ENCODE measurements at regions not wholly inside any gene's neighbourhood (a gene's known extent, or its start where the extent isn't known, plus 50 kb on each side); places are given as distances from the start of the nearest gene placed in this dataset.

GRCh38 chr4:123109139-123109538 is 186.7 kb upstream of the NUDT6 start:
- no peak for DNase-seq (ENCODE audit: extremely low spot score)
- ChIA-PET POLR2A (no interaction called here), CTCF (no interaction called here)
- TF ChIP-seq, protein P1, sequence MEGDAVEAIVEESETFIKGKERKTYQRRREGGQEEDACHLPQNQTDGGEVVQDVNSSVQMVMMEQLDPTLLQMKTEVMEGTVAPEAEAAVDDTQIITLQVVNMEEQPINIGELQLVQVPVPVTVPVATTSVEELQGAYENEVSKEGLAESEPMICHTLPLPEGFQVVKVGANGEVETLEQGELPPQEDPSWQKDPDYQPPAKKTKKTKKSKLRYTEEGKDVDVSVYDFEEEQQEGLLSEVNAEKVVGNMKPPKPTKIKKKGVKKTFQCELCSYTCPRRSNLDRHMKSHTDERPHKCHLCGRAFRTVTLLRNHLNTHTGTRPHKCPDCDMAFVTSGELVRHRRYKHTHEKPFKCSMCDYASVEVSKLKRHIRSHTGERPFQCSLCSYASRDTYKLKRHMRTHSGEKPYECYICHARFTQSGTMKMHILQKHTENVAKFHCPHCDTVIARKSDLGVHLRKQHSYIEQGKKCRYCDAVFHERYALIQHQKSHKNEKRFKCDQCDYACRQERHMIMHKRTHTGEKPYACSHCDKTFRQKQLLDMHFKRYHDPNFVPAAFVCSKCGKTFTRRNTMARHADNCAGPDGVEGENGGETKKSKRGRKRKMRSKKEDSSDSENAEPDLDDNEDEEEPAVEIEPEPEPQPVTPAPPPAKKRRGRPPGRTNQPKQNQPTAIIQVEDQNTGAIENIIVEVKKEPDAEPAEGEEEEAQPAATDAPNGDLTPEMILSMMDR (IDR thresholded peaks at IDR 0.05; ENCODE audit: control extremely low read depth, extremely low read depth, low read depth, missing control alignments): no peak

DNA sequence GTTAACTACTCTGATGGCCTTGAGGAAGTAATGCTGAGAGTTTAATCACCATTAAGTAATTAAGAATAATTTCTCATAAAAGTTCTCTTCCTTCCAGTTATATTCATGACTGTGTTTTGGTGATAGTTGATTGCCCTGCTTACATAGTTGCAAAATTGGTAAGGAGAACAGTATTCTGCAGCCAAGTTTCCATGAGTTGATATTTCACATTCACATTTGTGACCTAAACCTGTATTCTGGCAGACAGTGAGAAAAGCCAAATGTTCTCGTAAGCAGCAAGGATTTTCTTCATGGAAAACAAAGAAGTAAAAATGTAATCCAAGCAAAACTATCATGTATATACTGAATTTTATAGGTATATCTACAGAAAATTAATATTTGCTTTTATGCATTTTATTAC is 187.8 kb upstream of the NUDT6 start:
- CTCF ChIA-PET: no interaction called here
- TF ChIP-seq, protein P1 (IDR thresholded peaks at IDR 0.05; ENCODE audit: control extremely low read depth, extremely low read depth, low read depth, missing control alignments): no peak
- POLR2A ChIA-PET: no interaction called here

DNA sequence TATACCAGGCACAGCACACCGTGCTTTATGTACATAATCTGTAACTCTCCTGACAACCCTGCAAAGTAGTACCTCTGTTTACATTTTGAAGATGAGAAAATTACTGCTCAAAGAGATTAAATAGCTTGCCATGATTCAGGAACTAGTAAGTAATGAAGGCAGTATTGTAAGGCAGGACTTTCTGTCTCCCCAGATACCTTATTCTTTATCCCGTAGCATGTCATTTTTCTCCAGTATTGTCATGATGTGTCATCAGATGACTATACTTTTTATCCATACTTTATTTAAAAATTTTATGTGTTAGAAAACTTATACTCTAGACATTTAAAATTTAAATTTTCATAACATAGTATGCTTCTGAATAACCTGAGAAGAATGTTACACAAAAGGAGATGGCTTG is 188.3 kb upstream of the NUDT6 start:
- DNase-seq (ENCODE audit: extremely low spot score): no peak
- TF ChIP-seq, protein P1 (IDR thresholded peaks at IDR 0.05; ENCODE audit: control extremely low read depth, extremely low read depth, low read depth, missing control alignments): no peak
- POLR2A ChIA-PET: no interaction called here
- CTCF ChIA-PET: no interaction called here

More for the DNA sequence above, 187.8 kb upstream of the NUDT6 start:
- no peak for DNase-seq (ENCODE audit: extremely low spot score)

GRCh38 chr4:123113155-123113554 is 190.8 kb upstream of the NUDT6 start:
- CTCF ChIA-PET: interaction anchor here (2.1 kb wide), 1 partner anchor 11 kb away, joined by 5 read pairs; no protein-coding TSS in a partner anchor

DNA sequence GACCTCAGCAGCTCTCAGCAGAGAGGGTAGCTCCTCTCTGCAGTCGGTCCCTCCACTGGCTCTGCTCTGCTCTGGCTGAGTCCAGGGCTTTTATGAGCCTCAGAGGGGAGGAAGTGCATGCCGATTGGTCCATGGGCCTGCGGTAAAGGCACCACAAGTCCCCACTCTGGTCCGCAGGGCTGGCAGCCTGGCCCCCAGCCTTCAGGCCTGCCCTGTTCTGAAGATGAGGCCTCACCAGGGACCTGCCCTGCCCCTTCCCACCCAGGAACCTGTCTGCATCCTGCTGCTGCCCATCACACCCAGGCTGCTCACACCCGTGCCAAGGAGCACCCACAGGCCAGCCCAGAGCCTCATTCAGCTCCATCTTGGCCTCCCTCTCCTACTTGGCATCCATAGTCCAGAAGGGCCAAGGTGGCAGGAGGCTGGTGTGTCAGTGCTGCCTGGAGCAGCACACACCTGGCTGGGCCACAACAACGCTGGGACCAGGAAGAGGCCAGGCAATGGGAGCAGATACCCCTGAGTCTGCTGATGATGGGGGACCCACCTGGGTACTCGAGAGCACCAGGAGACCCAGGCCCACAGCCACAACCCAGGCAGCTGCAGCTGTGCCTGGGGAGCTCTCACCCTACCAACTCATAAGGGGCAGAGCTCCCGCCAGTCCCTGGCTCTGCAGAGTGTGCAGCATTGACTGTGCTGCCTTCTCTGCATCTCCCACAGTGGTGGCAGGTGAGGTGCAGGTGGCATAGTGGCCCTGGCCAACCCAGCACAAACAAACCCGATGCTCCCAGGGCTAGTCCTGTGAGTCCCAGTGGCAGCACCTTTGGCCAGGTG is 191.9 kb upstream of the NUDT6 start:
- POLR2A ChIA-PET: no interaction called here
- CTCF ChIA-PET: interaction anchor here (1.3 to 2.1 kb wide), 2 partner anchors 10 to 12 kb away, joined by 4 to 5 read pairs; no protein-coding TSS in a partner anchor
- no peak for DNase-seq (ENCODE audit: extremely low spot score)
- TF ChIP-seq, protein P1 (IDR thresholded peaks at IDR 0.05; ENCODE audit: control extremely low read depth, extremely low read depth, low read depth, missing control alignments): no peak

More at GRCh38 chr4:123113155-123113554, 190.8 kb upstream of the NUDT6 start:
- POLR2A ChIA-PET: no interaction called here
- TF ChIP-seq, protein P1 (IDR thresholded peaks at IDR 0.05; ENCODE audit: control extremely low read depth, extremely low read depth, low read depth, missing control alignments): no peak
- no peak for DNase-seq (ENCODE audit: extremely low spot score)

- POLR2A ChIA-PET: no interaction called here
- CTCF ChIA-PET: interaction anchor here (1.3 to 2.3 kb wide), 2 partner anchors 10 kb away, joined by 4 to 8 read pairs; no protein-coding TSS in a partner anchor
- no peak for DNase-seq (ENCODE audit: extremely low spot score)
- TF ChIP-seq, protein P1 (IDR thresholded peaks at IDR 0.05; ENCODE audit: control extremely low read depth, extremely low read depth, low read depth, missing control alignments): no peak
Measured at GRCh38 chr4:123114915-123115756, 192.7 kb upstream of the NUDT6 start.

All from GM10248 (cell line).